Sigmoid colon (tissue), 6 donors: ENCODE measurements at regions not wholly inside any gene's neighbourhood (a gene's known extent, or its start where the extent isn't known, plus 50 kb on each side); places are given as distances from the start of the nearest gene placed in this dataset.
"Not testable (repeated sequence)": the region's sequence is repeated elsewhere in the genome, so short reads cannot be mapped to it uniquely, and the experiment has no call there.

Experiments used
- DNase-seq: peaks from one replicate; pipeline ENCODE4 v3.0.0-alpha.2; 2019
- H3K27ac ChIP-seq, 4 donors: fragments of 200-600 bp; sonication (generic); one replicate each; pipeline ENCODE4 v1.5.1; 2016 to 2019; ENCODE audit warnings: mild to moderate bottlenecking in 1 of 4
- H3K27me3 ChIP-seq, 3 donors: fragments of 200-600 bp; sonication (generic); one replicate each; pipeline ENCODE4 v1.5.1; 2019; ENCODE audit warnings: mild to moderate bottlenecking in 1 of 3
- H3K36me3 ChIP-seq, 4 donors: fragments of 200-600 bp; sonication (generic); one replicate each; pipeline ENCODE4 v1.5.1; 2016 to 2019
- H3K4me1 ChIP-seq, 4 donors: fragments of 200-600 bp; sonication (generic); one replicate each; pipeline ENCODE4 v1.5.1; 2017 to 2019
- H3K4me3 ChIP-seq, 4 donors: fragments of 200-600 bp; sonication (generic); one replicate each; pipeline ENCODE4 v1.5.1; 2017 to 2019; ENCODE audit warnings: mild to moderate bottlenecking in 2 of 4, moderate library complexity in 1 of 4
- H3K9me3 ChIP-seq, 4 donors: fragments of 200-600 bp in 3 of 4; sonication (generic) in 3 of 4; one replicate each; pipeline versions ENCODE4 v1.5.1 to v1.6.1; 2013 to 2019
- EP300 ChIP-seq, 4 donors: sonication (generic); formaldehyde crosslinking; IDR thresholded peaks; one replicate each; pipeline ENCODE4 v1.6.1; 2017; ENCODE audit warnings: antibody characterized with exemption in 4 of 4
- POLR2A ChIP-seq, 2 donors: fragments of 450-650 bp; IDR thresholded peaks; one replicate each; pipeline ENCODE4 v1.6.1; 2016; ENCODE audit warnings: antibody characterized with exemption in 2 of 2, mild to moderate bottlenecking in 2 of 2, moderate library complexity in 2 of 2
- POLR2AphosphoS5 ChIP-seq, 4 donors: sonication (generic); formaldehyde crosslinking; IDR thresholded peaks; one replicate each; pipeline ENCODE4 v1.6.1; 2017; ENCODE audit warnings: antibody characterized with exemption in 4 of 4
- WGBS, 2 donors: extraction: QIAGEN DNeasy Blood & Tissue Kit; methylation state at CpG; one replicate each; pipeline ENCODE4 v1.1.7; 2013; 5-methylcytosine and 5-hydroxymethylcytosine counted together
- intact Hi-C: fragments of 100-400 bp; cut with DNase I; formaldehyde crosslinking; loops from one replicate; pipeline ENCODE4 v1.15.1; 2023
- donor health status: healthy with polysubstance abuse.
- donor health status: healthy.

GRCh38 chr1:224004552-224005315, 109.2 kb upstream of the FBXO28 start:
- 77 to 82% methylated on average over 4 of the region's 4 CpGs for WGBS, 2 donors
- H3K27me3 ChIP-seq, intact Hi-C loops, H3K36me3 ChIP-seq, H3K4me1 ChIP-seq, H3K9me3 ChIP-seq, H3K4me3 ChIP-seq, DNase-seq, H3K27ac ChIP-seq: not testable (repeated sequence)

GRCh38 chr1:224003896-224004295, 110.0 kb upstream of the FBXO28 start:
- H3K36me3 ChIP-seq, intact Hi-C loops, H3K27ac ChIP-seq, H3K9me3 ChIP-seq, H3K27me3 ChIP-seq, DNase-seq, H3K4me3 ChIP-seq, H3K4me1 ChIP-seq: not testable (repeated sequence)
- WGBS, 2 donors, result 0% methylated on average over 1 of the region's 1 CpG

- H3K4me1 ChIP-seq, H3K4me3 ChIP-seq, H3K27ac ChIP-seq, H3K27me3 ChIP-seq, DNase-seq, H3K9me3 ChIP-seq, H3K36me3 ChIP-seq, intact Hi-C loops: not testable (repeated sequence)
- WGBS, 2 donors, result 87 to 90% methylated on average over 2 of the region's 2 CpGs
These were observed 112.2 kb upstream of the FBXO28 start for GRCh38 chr1:224001757-224002156.

GRCh38 chr1:223999761-224000160, 114.2 kb upstream of the FBXO28 start:
- 78 to 87% methylated on average over 4 of the region's 4 CpGs for WGBS, 2 donors
- H3K4me1 ChIP-seq, intact Hi-C loops, H3K9me3 ChIP-seq, H3K27me3 ChIP-seq, DNase-seq, H3K27ac ChIP-seq, H3K36me3 ChIP-seq, H3K4me3 ChIP-seq: not testable (repeated sequence)

GRCh38 chr1:223998676-223999455, 115.0 kb upstream of the FBXO28 start:
- H3K4me3 ChIP-seq, H3K4me1 ChIP-seq, intact Hi-C loops, H3K9me3 ChIP-seq, DNase-seq, H3K36me3 ChIP-seq, H3K27me3 ChIP-seq: not testable (repeated sequence)
- peak overlapping the region in 1 of 4 donors; percentile 3 for H3K27ac ChIP-seq
- WGBS, 2 donors, result 69 to 78% methylated on average over 4 of the region's 4 CpGs

GRCh38 chr1:223996376-223996775, 117.5 kb upstream of the FBXO28 start:
- H3K9me3 ChIP-seq, H3K36me3 ChIP-seq, H3K27me3 ChIP-seq, intact Hi-C loops, H3K4me3 ChIP-seq, H3K27ac ChIP-seq, H3K4me1 ChIP-seq, DNase-seq: not testable (repeated sequence)
- WGBS, 2 donors, result 92 to 98% methylated on average over 2 of the region's 2 CpGs

- TF ChIP-seq POLR2AphosphoS5 (IDR thresholded peaks at IDR 0.05), result peak; percentile 96 to 99 (median 98)
- TF ChIP-seq POLR2A (IDR thresholded peaks at IDR 0.05), result peak; percentile 86 to 90
- peak in 1 of 4 donors; percentile 68 for TF ChIP-seq EP300 (IDR thresholded peaks at IDR 0.05)
- peak overlapping the region; percentile 79 to 84 (median 82) for H3K27ac ChIP-seq
- peak; percentile 100 for DNase-seq
- H3K36me3 ChIP-seq, H3K9me3 ChIP-seq, H3K4me1 ChIP-seq, intact Hi-C loops, H3K27me3 ChIP-seq: not testable (repeated sequence)
- H3K4me3 ChIP-seq, result peak overlapping the region; percentile 59 to 76 (median 70)
- 0% methylated on average over 59 to 60 of the region's 70 CpGs for WGBS, 2 donors
These were observed 121.3 kb upstream of the FBXO28 start for GRCh38 chr1:223992456-223993246.

GRCh38 chr1:223991297-223991857, 122.5 kb upstream of the FBXO28 start:
- H3K9me3 ChIP-seq, H3K27me3 ChIP-seq, H3K4me1 ChIP-seq, H3K4me3 ChIP-seq, H3K36me3 ChIP-seq, intact Hi-C loops: not testable (repeated sequence)
- 98% methylated on average over 10 of the region's 10 CpGs for WGBS, 2 donors
- peak; percentile 53 for DNase-seq
- peak overlapping the region in 1 of 4 donors; percentile 84 for H3K27ac ChIP-seq

GRCh38 chr1:223961985-223962384, 116.2 kb upstream of the TP53BP2 start:
- intact Hi-C loops, result not testable (repeated sequence)

GRCh38 chr1:223952801-223953200, 107.1 kb upstream of the TP53BP2 start:
- 75 to 87% methylated on average over 2 of the region's 2 CpGs for WGBS, 2 donors
- H3K36me3 ChIP-seq, H3K4me1 ChIP-seq, intact Hi-C loops, H3K4me3 ChIP-seq, H3K27me3 ChIP-seq, DNase-seq, H3K9me3 ChIP-seq, H3K27ac ChIP-seq: not testable (repeated sequence)

More at GRCh38 chr1:223961985-223962384, 116.2 kb upstream of the TP53BP2 start:
- not testable (repeated sequence) for H3K36me3 ChIP-seq, H3K4me3 ChIP-seq, H3K27ac ChIP-seq, DNase-seq, H3K27me3 ChIP-seq, H3K4me1 ChIP-seq, H3K9me3 ChIP-seq
- WGBS, 2 donors, result 95 to 97% methylated on average over 4 of the region's 4 CpGs

GRCh38 chr1:223951551-223951950, 105.8 kb upstream of the TP53BP2 start:
- H3K27me3 ChIP-seq, DNase-seq, H3K27ac ChIP-seq, H3K36me3 ChIP-seq, H3K4me3 ChIP-seq, H3K9me3 ChIP-seq, intact Hi-C loops, H3K4me1 ChIP-seq: not testable (repeated sequence)
- WGBS, 2 donors, result 92 to 95% methylated on average over 14 of the region's 14 CpGs

GRCh38 chr1:223949944-223950343, 104.2 kb upstream of the TP53BP2 start:
- intact Hi-C loops, H3K27me3 ChIP-seq, H3K4me3 ChIP-seq, H3K4me1 ChIP-seq, H3K36me3 ChIP-seq, H3K9me3 ChIP-seq, H3K27ac ChIP-seq, DNase-seq: not testable (repeated sequence)
- 88 to 89% methylated on average over 10 of the region's 10 CpGs for WGBS, 2 donors
